HepG2 (cell line): ENCODE measurements at regions not wholly inside any gene's neighbourhood (a gene's known extent, or its start where the extent isn't known, plus 50 kb on each side); places are given as distances from the start of the nearest gene placed in this dataset.

Source experiments
- ATAC-seq: fragments of 200-7000 bp; cut with Tn5 transposase; 3 replicates; pipeline ENCODE4 v1.9.1; 2020; ENCODE audit warnings: mild to moderate bottlenecking, moderate library complexity
- BruUV-seq: library from RNA; stranded (reverse); fragments of 400-500 nt; replicated peaks from 2 replicates; lab custom pipeline; 2021; lab: Mats Ljungman, UMichigan
- CTCF ChIA-PET: fragments of 300-600 bp; formaldehyde crosslinking; extraction: SDS; loops from one replicate; lab custom pipeline; 2021; ENCODE audit warnings: low total read pairs, inconsistent platforms, low intra/inter-chr PET ratio; lab: Yijun Ruan, JAX
- POLR2A ChIA-PET: fragments of 350-600 bp; sonication (Branson Sonifier 250); formaldehyde crosslinking; loops from one replicate; lab custom pipeline; 2020; ENCODE audit warnings: antibody characterized with exemption, inconsistent platforms; lab: Yijun Ruan, JAX
- DNase-seq: peaks from one replicate; pipeline ENCODE4 v3.0.0-alpha.2; 2015; ENCODE audit warnings: low spot score
- FAIRE-seq: peaks from 3 replicates; lab custom pipeline; 2011; peaks lifted over from hg19 to GRCh38; lab: Jason Lieb, UNC
- H2AFZ ChIP-seq: one replicate; pipeline ENCODE4 v1.6.1; 2011; ENCODE audit warnings: low read length, inconsistent platforms
- H3K27ac ChIP-seq: fragments of 300-600 bp; 3 replicates; pipeline ENCODE4 v1.8.0; 2011; ENCODE audit warnings: mixed run types, mild to moderate bottlenecking, mixed read lengths, low read length, inconsistent platforms; ENCODE audit not compliant: insufficient read depth; ENCODE audit errors: extremely low read length
- H3K27me3 ChIP-seq, 2 experiments: fragments of 200-600 bp in 1 of 2; 2 replicates in 1 of 2; 3 replicates in 1 of 2; pipeline versions ENCODE4 v1.6.0 to v1.8.0; 2011; ENCODE audit warnings: low read length in 2 of 2, mild to moderate bottlenecking in 2 of 2, moderate library complexity in 2 of 2, inconsistent platforms in 1 of 2; ENCODE audit not compliant: insufficient read depth in 2 of 2, control insufficient read depth in 1 of 2
- H3K36me3 ChIP-seq, 2 experiments: fragments of 200-600 bp in 1 of 2; replicated peaks in 1 of 2; 2 replicates in 1 of 2; 3 replicates in 1 of 2; pipeline versions ENCODE4 v1.5.1 to v1.8.0; 2011; ENCODE audit warnings: low read length in 2 of 2, inconsistent platforms in 1 of 2; ENCODE audit not compliant: insufficient read depth in 2 of 2, control insufficient read depth in 1 of 2
- H3K4me1 ChIP-seq: 2 replicates; pipeline ENCODE4 v1.5.1; 2012; ENCODE audit warnings: low read length, inconsistent platforms; ENCODE audit not compliant: insufficient read depth
- H3K4me2 ChIP-seq: 2 replicates; pipeline ENCODE4 v1.6.0; 2011; ENCODE audit warnings: low read depth, low read length, inconsistent platforms
- H3K4me3 ChIP-seq, 3 experiments: fragments of 200-600 bp in 1 of 3; sonication (generic), shearing (Covaris generic) in 1 of 3; replicated peaks in 1 of 3; 2 replicates each; pipeline ENCODE4 v1.5.1; 2011 to 2016; ENCODE audit warnings: low read length in 3 of 3, inconsistent platforms in 2 of 3, low read depth in 2 of 3, mild to moderate bottlenecking in 2 of 3, control low read depth in 1 of 3, mixed read lengths in 1 of 3; ENCODE audit not compliant: insufficient read depth in 1 of 3
- H3K79me2 ChIP-seq: one replicate; pipeline ENCODE4 v1.6.1; 2011; ENCODE audit warnings: low read length, inconsistent platforms; ENCODE audit not compliant: insufficient read depth
- H3K9ac ChIP-seq: 2 replicates; pipeline ENCODE4 v1.6.0; 2011; ENCODE audit warnings: mild to moderate bottlenecking, low read depth, low read length, inconsistent platforms; ENCODE audit not compliant: insufficient read depth
- H3K9me3 ChIP-seq: 2 replicates; pipeline ENCODE4 v1.5.1; 2012; ENCODE audit warnings: mild to moderate bottlenecking, low read length
- H4K20me1 ChIP-seq: 2 replicates; pipeline ENCODE4 v1.6.0; 2011; ENCODE audit warnings: inconsistent platforms, mild to moderate bottlenecking, low read length, moderate library complexity; ENCODE audit not compliant: insufficient read depth
- CCAR2 ChIP-seq: fragments of 200-400 bp; formaldehyde crosslinking; optimal IDR thresholded peaks from 2 replicates; pipeline ENCODE3; 2018; ENCODE audit warnings: low read depth, mild to moderate bottlenecking, low read length, moderate library complexity
- GABPA ChIP-seq, 2 experiments: IDR thresholded peaks; 2 replicates each; pipeline ENCODE4 v1.6.1; 2011 to 2016; ENCODE audit warnings: low read depth in 2 of 2, low read length in 1 of 2, missing biosample characterization in 1 of 2, missing genetic modification characterization in 1 of 2
- HCFC1 ChIP-seq: fragments of 150-350 bp; IDR thresholded peaks from 2 replicates; pipeline ENCODE4 v1.6.1; 2014; ENCODE audit warnings: low read depth, low read length
- MAZ ChIP-seq, 2 experiments: sonication (generic) in 1 of 2; formaldehyde crosslinking in 1 of 2; IDR thresholded peaks; 2 replicates each; pipeline versions ENCODE4 v1.5.0 to v1.6.1; 2012 to 2020; ENCODE audit warnings: low read depth in 2 of 2, mild to moderate bottlenecking in 2 of 2, borderline replicate concordance in 1 of 2, improper control_type of control experiment in 1 of 2, low read length in 1 of 2, missing genetic modification reagents in 1 of 2, moderate library complexity in 1 of 2
- PBX2 ChIP-seq: IDR thresholded peaks from 2 replicates; pipeline ENCODE4 v1.6.1; 2016; ENCODE audit warnings: control low read depth
- POGZ ChIP-seq: sonication (generic); formaldehyde crosslinking; IDR thresholded peaks from 2 replicates; pipeline ENCODE4 v1.4.0; 2020; ENCODE audit warnings: mild to moderate bottlenecking, missing genetic modification reagents
- TCF12 ChIP-seq, 2 experiments: fragments of 450-650 bp in 1 of 2; sonication (generic) in 1 of 2; formaldehyde crosslinking in 1 of 2; IDR thresholded peaks; 2 replicates each; pipeline versions ENCODE4 v1.6.1 to v1.8.0; 2017 to 2022; ENCODE audit warnings: antibody characterized with exemption in 1 of 2, mild to moderate bottlenecking in 1 of 2, missing genetic modification reagents in 1 of 2, moderate library complexity in 1 of 2
- TRIM24 ChIP-seq: sonication (generic); formaldehyde crosslinking; IDR thresholded peaks from 2 replicates; pipeline ENCODE4 v1.8.0; 2022; ENCODE audit warnings: mild to moderate bottlenecking, missing genetic modification reagents
- ZNF124 ChIP-seq: sonication (generic); formaldehyde crosslinking; IDR thresholded peaks from 2 replicates; pipeline ENCODE4 v1.4.0; 2020; ENCODE audit warnings: missing genetic modification reagents
- ZNF574 ChIP-seq: sonication (generic); formaldehyde crosslinking; IDR thresholded peaks from 2 replicates; pipeline ENCODE4 v1.4.0; 2020; ENCODE audit warnings: missing genetic modification reagents
- WGBS: methylation state at CpG from one replicate; pipeline ENCODE4 v1.1.6; 2017; ENCODE audit warnings: low lambda C conversion rate; 5-methylcytosine and 5-hydroxymethylcytosine counted together
- in situ Hi-C: cut with HindIII; loops from 2 replicates; pipeline ENCODE4 v1.10.0; 2017; ENCODE audit warnings: low pct_unique_long_range_greater_than_20kb; ENCODE audit not compliant: extremely low pct_ligation_motif_present
- intact Hi-C: fragments of 100-400 bp; cut with micrococcal nuclease; formaldehyde crosslinking; loops from one replicate; pipeline ENCODE4 v1.10.0; 2022; ENCODE audit not compliant: unreplicated experiment
- TF ChIP-seq, protein P1 (sequence below): sonication (generic); formaldehyde crosslinking; IDR thresholded peaks from 2 replicates; pipeline ENCODE4 v1.4.0; 2020; ENCODE audit warnings: missing genetic modification reagents
- TF ChIP-seq, protein P2 (sequence below): sonication (generic); formaldehyde crosslinking; IDR thresholded peaks from 2 replicates; pipeline ENCODE4 v1.5.1; 2020; ENCODE audit warnings: missing genetic modification reagents, mild to moderate bottlenecking, borderline replicate concordance

DNA sequence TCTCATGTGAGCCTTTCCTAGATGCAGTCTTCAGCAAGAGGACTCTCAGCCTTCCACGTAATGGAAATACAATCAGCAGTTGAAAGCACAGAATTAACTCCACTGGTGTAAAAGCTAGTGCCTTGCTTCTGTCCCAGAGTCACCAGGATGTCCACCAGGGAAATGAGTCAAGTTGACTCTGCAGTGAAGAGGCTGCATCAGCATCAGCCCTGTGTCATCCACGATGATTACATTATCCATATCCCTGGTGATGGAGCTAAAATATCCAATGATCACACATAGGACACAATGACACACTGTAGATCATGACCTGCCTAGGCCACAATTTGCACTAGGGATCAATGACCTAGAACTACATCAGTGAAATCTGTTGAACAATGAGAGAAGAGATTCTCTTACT lies 262.4 kb downstream of the ERMARD start:
- POLR2A ChIA-PET, result no interaction called here
- Histone ChIP-seq H4K20me1 (no peaks in the 10 kb centered on the region), H3K4me3 (no peak overlapping the region), H3K4me1 (no peaks in the 10 kb centered on the region), H3K9ac (no peak overlapping the region), H3K36me3 (no peaks in the 10 kb centered on the region), H3K27ac (no peak overlapping the region), H3K79me2 (no peaks in the 10 kb centered on the region), H3K4me2 (no peak overlapping the region), H3K9me3 (no peaks in the 10 kb centered on the region), H3K27me3 (peaks cover 2 to 34% of the 10 kb centered on the region in 2 experiments; a peak in 4 of 5 replicates), H2AFZ (no peak overlapping the region)
- CTCF ChIA-PET, result no interaction called here
- BruUV-seq, result no TSS peak
- TF ChIP-seq ZNF574 (CRISPR knock-in tag), result no peak
- 0% methylated on average over 2 of the region's 2 CpGs for WGBS
- ATAC-seq (no peak), FAIRE-seq (no peak), DNase-seq (no peak)
- in situ Hi-C loops, result no loop called here
- intact Hi-C loops, result no loop called here

DNA sequence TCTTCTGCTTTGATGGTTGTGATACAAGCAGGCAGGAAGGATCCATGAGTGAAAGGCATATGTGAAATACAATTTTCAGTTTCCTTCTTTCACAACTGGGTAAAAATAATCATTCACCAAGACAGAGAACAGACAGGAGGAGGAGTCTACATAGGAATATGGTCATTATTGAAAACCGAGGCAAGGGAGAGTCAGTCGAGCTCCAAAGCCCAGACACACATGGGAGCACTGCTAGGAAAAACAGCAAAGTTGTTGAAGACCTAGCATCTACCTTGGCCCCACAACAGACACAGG lies 260.6 kb downstream of the ERMARD start:
- CTCF ChIA-PET, result no interaction called here
- no TSS peak for BruUV-seq
- no peak for FAIRE-seq
- TF ChIP-seq, protein P1, sequence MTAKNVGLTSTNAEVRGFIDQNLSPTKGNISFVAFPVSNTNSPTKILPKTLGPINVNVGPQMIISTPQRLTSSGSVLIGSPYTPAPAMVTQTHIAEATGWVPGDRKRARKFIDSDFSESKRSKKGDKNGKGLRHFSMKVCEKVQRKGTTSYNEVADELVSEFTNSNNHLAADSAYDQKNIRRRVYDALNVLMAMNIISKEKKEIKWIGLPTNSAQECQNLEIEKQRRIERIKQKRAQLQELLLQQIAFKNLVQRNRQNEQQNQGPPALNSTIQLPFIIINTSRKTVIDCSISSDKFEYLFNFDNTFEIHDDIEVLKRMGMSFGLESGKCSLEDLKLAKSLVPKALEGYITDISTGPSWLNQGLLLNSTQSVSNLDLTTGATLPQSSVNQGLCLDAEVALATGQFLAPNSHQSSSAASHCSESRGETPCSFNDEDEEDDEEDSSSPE (CRISPR knock-in tag), result no peak
- TF ChIP-seq TRIM24 (no peak), POGZ (CRISPR knock-in tag) (no peak), HCFC1 (no peak), MAZ (IDR thresholded peaks at IDR 0.05; ENCODE audit: borderline replicate concordance, low read depth, low read length) (no peak), MAZ (CRISPR knock-in tag; IDR thresholded peaks at IDR 0.05; ENCODE audit: low read depth) (no peak), TCF12 (IDR thresholded peaks at IDR 0.05) (no peak), TCF12 (CRISPR knock-in tag; IDR thresholded peaks at IDR 0.05) (no peak), CCAR2 (no peak), GABPA (IDR thresholded peaks at IDR 0.05; ENCODE audit: low read depth, low read length) (no peak), GABPA (CRISPR knock-in tag; IDR thresholded peaks at IDR 0.05; ENCODE audit: low read depth) (no peak), ZNF124 (no peak), PBX2 (CRISPR knock-in tag) (no peak)
- TF ChIP-seq, protein P2, sequence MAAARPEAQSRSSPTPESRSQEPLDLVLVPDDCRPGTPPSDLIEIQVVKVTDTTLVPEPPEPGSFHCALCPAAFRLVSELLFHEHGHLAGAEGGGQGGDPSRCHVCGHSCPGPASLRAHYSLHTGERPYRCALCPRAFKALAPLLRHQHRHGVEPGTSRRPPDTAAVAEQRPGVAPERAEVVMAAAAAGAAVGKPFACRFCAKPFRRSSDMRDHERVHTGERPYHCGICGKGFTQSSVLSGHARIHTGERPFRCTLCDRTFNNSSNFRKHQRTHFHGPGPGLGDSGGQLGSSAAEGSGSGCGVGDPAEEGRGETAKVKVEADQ, result no peak

More for the DNA sequence above, 260.6 kb downstream of the ERMARD start:
- in situ Hi-C loops, result no loop called here
- H3K79me2 ChIP-seq, result no peaks in the 10 kb centered on the region
- no peak overlapping the region for H2AFZ ChIP-seq
- H3K4me2 ChIP-seq, result no peak overlapping the region
- POLR2A ChIA-PET, result no interaction called here
- intact Hi-C loops, result no loop called here
- H3K9ac ChIP-seq, result no peak overlapping the region
- H4K20me1 ChIP-seq, result no peaks in the 10 kb centered on the region
- no peak overlapping the region for H3K4me3 ChIP-seq
- H3K27ac ChIP-seq, result no peak overlapping the region
- 11% methylated on average over 2 of the region's 2 CpGs for WGBS
- no peaks in the 10 kb centered on the region for H3K36me3 ChIP-seq
- no peaks in the 10 kb centered on the region for H3K4me1 ChIP-seq
- DNase-seq (no peak), ATAC-seq (no peak)
- H3K27me3 ChIP-seq, result peaks cover 2 to 45% of the 10 kb centered on the region in 2 experiments; a peak in 3 of 5 replicates
- H3K9me3 ChIP-seq, result no peaks in the 10 kb centered on the region
